ENCODE measurements at regions not wholly inside any gene's neighbourhood (a gene's known extent, or its start where the extent isn't known, plus 50 kb on each side); places are given as distances from the start of the nearest gene placed in this dataset.

GRCh38 chr9:95764533-95765319 is 110.8 kb upstream of the ERCC6L2 start:
- no peaks in the 10 kb centered on the region for H3K36me3 ChIP-seq (ENCODE audit: insufficient read depth, low read length)
- no peaks in the 10 kb centered on the region for H3K27me3 ChIP-seq (ENCODE audit: insufficient read depth, low read length)

GRCh38 chr9:95763983-95764382 is 111.5 kb upstream of the ERCC6L2 start:
- H3K4me1 ChIP-seq (ENCODE audit: insufficient read depth, low read length): peaks cover 18% of the 10 kb centered on the region

More at GRCh38 chr9:95764533-95765319, 110.8 kb upstream of the ERCC6L2 start:
- Histone ChIP-seq H3K4me3 (ENCODE audit: low read length) (no peak overlapping the region), H2AFZ (ENCODE audit: low read depth, low read length) (no peak overlapping the region), H3K4me1 (ENCODE audit: insufficient read depth, low read length) (peaks cover 18% of the 10 kb centered on the region), H3K9me3 (ENCODE audit: low read length) (no peaks in the 10 kb centered on the region)

GRCh38 chr9:95763006-95763405 is 112.5 kb upstream of the ERCC6L2 start:
- Histone ChIP-seq H3K4me3 (ENCODE audit: low read length) (no peak overlapping the region), H3K27me3 (ENCODE audit: insufficient read depth, low read length) (no peaks in the 10 kb centered on the region), H3K9me3 (ENCODE audit: low read length) (no peaks in the 10 kb centered on the region), H3K4me1 (ENCODE audit: insufficient read depth, low read length) (peaks cover 18% of the 10 kb centered on the region), H3K36me3 (ENCODE audit: insufficient read depth, low read length) (no peaks in the 10 kb centered on the region), H2AFZ (ENCODE audit: low read depth, low read length) (no peak overlapping the region)

More at GRCh38 chr9:95763983-95764382, 111.5 kb upstream of the ERCC6L2 start:
- Histone ChIP-seq H3K4me3 (ENCODE audit: low read length) (no peak overlapping the region), H3K27me3 (ENCODE audit: insufficient read depth, low read length) (no peaks in the 10 kb centered on the region), H3K9me3 (ENCODE audit: low read length) (no peaks in the 10 kb centered on the region), H3K36me3 (ENCODE audit: insufficient read depth, low read length) (no peaks in the 10 kb centered on the region), H2AFZ (ENCODE audit: low read depth, low read length) (no peak overlapping the region)

- no peaks in the 10 kb centered on the region for H3K9me3 ChIP-seq (ENCODE audit: low read length)
- H2AFZ ChIP-seq (ENCODE audit: low read depth, low read length): no peak overlapping the region
- no peaks in the 10 kb centered on the region for H3K36me3 ChIP-seq (ENCODE audit: insufficient read depth, low read length)
- H3K4me1 ChIP-seq (ENCODE audit: insufficient read depth, low read length): peaks cover 21% of the 10 kb centered on the region
- H3K27me3 ChIP-seq (ENCODE audit: insufficient read depth, low read length): no peaks in the 10 kb centered on the region
- H3K4me3 ChIP-seq (ENCODE audit: low read length): no peak overlapping the region
These were observed 113.2 kb upstream of the ERCC6L2 start for GRCh38 chr9:95762322-95762721.

- H3K36me3 ChIP-seq (ENCODE audit: insufficient read depth, low read length): no peaks in the 10 kb centered on the region
These were observed 114.7 kb upstream of the ERCC6L2 start for GRCh38 chr9:95760791-95761190.

GRCh38 chr9:95757439-95757838 is 118.1 kb upstream of the ERCC6L2 start:
- Histone ChIP-seq H3K4me3 (ENCODE audit: low read length) (no peak overlapping the region), H3K9me3 (ENCODE audit: low read length) (no peaks in the 10 kb centered on the region), H2AFZ (ENCODE audit: low read depth, low read length) (no peak overlapping the region)

More at GRCh38 chr9:95760791-95761190, 114.7 kb upstream of the ERCC6L2 start:
- Histone ChIP-seq H3K9me3 (ENCODE audit: low read length) (no peaks in the 10 kb centered on the region), H2AFZ (ENCODE audit: low read depth, low read length) (no peak overlapping the region), H3K4me1 (ENCODE audit: insufficient read depth, low read length) (peaks cover 34% of the 10 kb centered on the region), H3K4me3 (ENCODE audit: low read length) (no peak overlapping the region), H3K27me3 (ENCODE audit: insufficient read depth, low read length) (no peaks in the 10 kb centered on the region)

GRCh38 chr9:95756986-95757385 is 118.5 kb upstream of the ERCC6L2 start:
- no peaks in the 10 kb centered on the region for H3K36me3 ChIP-seq (ENCODE audit: insufficient read depth, low read length)
- no peaks in the 10 kb centered on the region for H3K27me3 ChIP-seq (ENCODE audit: insufficient read depth, low read length)
- H3K4me3 ChIP-seq (ENCODE audit: low read length): no peak overlapping the region
- peaks cover 33% of the 10 kb centered on the region for H3K4me1 ChIP-seq (ENCODE audit: insufficient read depth, low read length)
- no peaks in the 10 kb centered on the region for H3K9me3 ChIP-seq (ENCODE audit: low read length)
- no peak overlapping the region for H2AFZ ChIP-seq (ENCODE audit: low read depth, low read length)

More at GRCh38 chr9:95757439-95757838, 118.1 kb upstream of the ERCC6L2 start:
- H3K4me1 ChIP-seq (ENCODE audit: insufficient read depth, low read length): peaks cover 33% of the 10 kb centered on the region
- H3K27me3 ChIP-seq (ENCODE audit: insufficient read depth, low read length): no peaks in the 10 kb centered on the region
- no peaks in the 10 kb centered on the region for H3K36me3 ChIP-seq (ENCODE audit: insufficient read depth, low read length)

- Histone ChIP-seq H3K9me3 (ENCODE audit: low read length) (no peaks in the 10 kb centered on the region), H3K36me3 (ENCODE audit: insufficient read depth, low read length) (no peaks in the 10 kb centered on the region), H3K4me3 (ENCODE audit: low read length) (no peak overlapping the region), H3K4me1 (ENCODE audit: insufficient read depth, low read length) (peaks cover 33% of the 10 kb centered on the region), H3K27me3 (ENCODE audit: insufficient read depth, low read length) (no peaks in the 10 kb centered on the region), H2AFZ (ENCODE audit: low read depth, low read length) (no peak overlapping the region)
These were observed 119.4 kb upstream of the ERCC6L2 start for GRCh38 chr9:95756101-95756500.

- Histone ChIP-seq H3K27me3 (ENCODE audit: insufficient read depth, low read length) (no peaks in the 10 kb centered on the region), H3K9me3 (ENCODE audit: low read length) (no peaks in the 10 kb centered on the region), H3K4me1 (ENCODE audit: insufficient read depth, low read length) (peaks cover 33% of the 10 kb centered on the region), H2AFZ (ENCODE audit: low read depth, low read length) (no peak overlapping the region), H3K4me3 (ENCODE audit: low read length) (no peak overlapping the region), H3K36me3 (ENCODE audit: insufficient read depth, low read length) (no peaks in the 10 kb centered on the region)
These were observed 120.1 kb upstream of the ERCC6L2 start for GRCh38 chr9:95755421-95755730.

- no peak overlapping the region for H3K4me3 ChIP-seq (ENCODE audit: low read length)
- H3K27me3 ChIP-seq (ENCODE audit: insufficient read depth, low read length): no peaks in the 10 kb centered on the region
- no peaks in the 10 kb centered on the region for H3K9me3 ChIP-seq (ENCODE audit: low read length)
- peaks cover 33% of the 10 kb centered on the region for H3K4me1 ChIP-seq (ENCODE audit: insufficient read depth, low read length)
- no peak overlapping the region for H2AFZ ChIP-seq (ENCODE audit: low read depth, low read length)
- no peaks in the 10 kb centered on the region for H3K36me3 ChIP-seq (ENCODE audit: insufficient read depth, low read length)
These were observed 120.7 kb upstream of the ERCC6L2 start for GRCh38 chr9:95754533-95755420.

- Histone ChIP-seq H3K36me3 (ENCODE audit: insufficient read depth, low read length) (no peaks in the 10 kb centered on the region), H3K4me1 (ENCODE audit: insufficient read depth, low read length) (peaks cover 33% of the 10 kb centered on the region)
These were observed 121.6 kb upstream of the ERCC6L2 start for GRCh38 chr9:95753762-95754465.

GRCh38 chr9:95752129-95752731 is 123.3 kb upstream of the ERCC6L2 start:
- H3K4me1 ChIP-seq (ENCODE audit: insufficient read depth, low read length): peaks cover 30% of the 10 kb centered on the region
- H3K36me3 ChIP-seq (ENCODE audit: insufficient read depth, low read length): no peaks in the 10 kb centered on the region
- no peaks in the 10 kb centered on the region for H3K9me3 ChIP-seq (ENCODE audit: low read length)
- no peak overlapping the region for H3K4me3 ChIP-seq (ENCODE audit: low read length)
- no peaks in the 10 kb centered on the region for H3K27me3 ChIP-seq (ENCODE audit: insufficient read depth, low read length)
- no peak overlapping the region for H2AFZ ChIP-seq (ENCODE audit: low read depth, low read length)

More at GRCh38 chr9:95753762-95754465, 121.6 kb upstream of the ERCC6L2 start:
- H3K4me3 ChIP-seq (ENCODE audit: low read length): no peak overlapping the region
- H2AFZ ChIP-seq (ENCODE audit: low read depth, low read length): peak overlapping the region; percentile 28
- no peaks in the 10 kb centered on the region for H3K27me3 ChIP-seq (ENCODE audit: insufficient read depth, low read length)
- H3K9me3 ChIP-seq (ENCODE audit: low read length): no peaks in the 10 kb centered on the region

- H2AFZ ChIP-seq (ENCODE audit: low read depth, low read length): no peak overlapping the region
- H3K4me3 ChIP-seq (ENCODE audit: low read length): no peak overlapping the region
- H3K36me3 ChIP-seq (ENCODE audit: insufficient read depth, low read length): no peaks in the 10 kb centered on the region
- H3K27me3 ChIP-seq (ENCODE audit: insufficient read depth, low read length): no peaks in the 10 kb centered on the region
- no peaks in the 10 kb centered on the region for H3K9me3 ChIP-seq (ENCODE audit: low read length)
- peaks cover 22% of the 10 kb centered on the region for H3K4me1 ChIP-seq (ENCODE audit: insufficient read depth, low read length)
These were observed 124.0 kb upstream of the ERCC6L2 start for GRCh38 chr9:95751520-95751790.

Measured in neuron (in vitro differentiated cells).